HG03378 (cell line): ENCODE measurements at regions not wholly inside any gene's neighbourhood (a gene's known extent, or its start where the extent isn't known, plus 50 kb on each side); places are given as distances from the start of the nearest gene placed in this dataset.
"Not testable (repeated sequence)": the region's sequence is repeated elsewhere in the genome, so short reads cannot be mapped to it uniquely, and the experiment has no call there.

Experiments
- ATAC-seq: cut with Tn5 transposase; IDR thresholded peaks from one replicate; pipeline ENCODE4 v1.9.1; 2021; ENCODE audit warnings: mild to moderate bottlenecking, moderate library complexity; ENCODE audit not compliant: unreplicated experiment

GRCh38 chr13:47892374-47892773 is 108.7 kb downstream of the SUCLA2 start:
- no peak for ATAC-seq

DNA sequence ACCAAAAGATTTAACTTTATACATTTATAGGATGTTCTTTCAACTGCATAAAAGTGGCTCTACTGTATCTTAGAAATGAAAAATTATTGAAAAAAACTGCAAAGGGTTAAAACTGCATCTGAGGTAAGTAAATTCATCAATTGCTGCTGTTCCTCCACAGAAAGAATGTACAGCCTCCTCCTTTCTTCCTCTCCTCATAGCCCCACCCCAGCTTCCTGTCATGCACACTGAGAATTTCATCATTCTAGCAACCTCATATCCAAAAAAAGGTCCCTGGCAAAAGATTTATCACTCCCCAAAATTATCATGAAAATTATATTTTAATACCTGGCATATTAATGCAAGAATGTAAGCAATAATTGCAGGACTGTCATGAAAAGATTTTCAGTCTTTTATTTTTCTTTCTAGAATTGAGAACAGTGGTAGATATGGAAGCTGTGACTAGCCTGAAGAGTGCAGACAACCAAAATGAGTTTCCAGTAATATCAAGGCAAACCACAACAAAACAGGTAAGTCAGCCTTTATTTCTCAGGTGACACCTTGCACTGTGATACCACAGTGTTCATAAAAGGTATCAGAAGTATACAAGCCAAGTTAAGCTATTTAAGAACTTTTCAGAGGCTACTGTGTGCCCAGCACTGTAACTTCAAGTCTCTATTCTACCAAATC is 110.8 kb downstream of the SUCLA2 start:
- ATAC-seq = no peak

DNA sequence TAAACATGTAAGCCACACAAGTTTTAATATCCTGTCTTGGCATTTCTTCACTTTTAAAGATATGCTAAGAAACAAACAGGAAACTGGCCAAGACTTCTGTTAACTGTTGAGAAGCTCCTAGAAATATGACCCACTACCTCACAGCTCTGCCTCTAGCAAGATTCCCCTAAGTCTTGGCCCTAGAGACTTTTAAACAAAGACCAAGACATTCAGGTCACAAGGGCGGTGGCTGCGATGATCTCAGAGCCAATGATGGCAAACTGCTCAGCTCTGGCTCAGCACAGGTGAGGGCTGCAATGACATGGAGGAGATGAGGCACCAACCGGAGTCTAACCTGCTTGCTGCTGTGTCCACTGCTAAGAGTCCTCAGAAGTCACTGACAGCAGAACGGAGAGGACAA is 114.8 kb downstream of the SUCLA2 start:
- no peak for ATAC-seq

- no peak for ATAC-seq
Measured at GRCh38 chr13:47875201-47875600, 125.9 kb downstream of the SUCLA2 start.

DNA sequence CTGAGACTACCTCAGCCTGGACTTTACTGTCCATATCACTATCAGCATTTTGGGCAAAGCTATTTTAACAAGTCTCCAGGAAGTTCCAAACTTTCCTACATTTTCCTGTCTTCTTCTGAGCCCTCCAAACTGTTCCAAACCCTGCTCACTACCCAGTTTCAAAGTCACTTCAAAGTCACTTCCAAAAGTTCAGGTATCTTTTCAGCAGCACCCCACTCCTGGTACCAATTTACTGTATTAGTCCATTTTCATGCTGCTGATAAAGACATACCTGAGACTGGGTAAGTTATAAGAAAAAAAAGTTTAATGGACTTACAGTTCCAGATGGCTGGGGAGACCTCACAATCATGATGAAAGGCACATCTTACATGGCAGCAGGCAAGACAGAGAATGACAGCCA is 127.1 kb downstream of the SUCLA2 start:
- ATAC-seq = not testable (repeated sequence)

DNA sequence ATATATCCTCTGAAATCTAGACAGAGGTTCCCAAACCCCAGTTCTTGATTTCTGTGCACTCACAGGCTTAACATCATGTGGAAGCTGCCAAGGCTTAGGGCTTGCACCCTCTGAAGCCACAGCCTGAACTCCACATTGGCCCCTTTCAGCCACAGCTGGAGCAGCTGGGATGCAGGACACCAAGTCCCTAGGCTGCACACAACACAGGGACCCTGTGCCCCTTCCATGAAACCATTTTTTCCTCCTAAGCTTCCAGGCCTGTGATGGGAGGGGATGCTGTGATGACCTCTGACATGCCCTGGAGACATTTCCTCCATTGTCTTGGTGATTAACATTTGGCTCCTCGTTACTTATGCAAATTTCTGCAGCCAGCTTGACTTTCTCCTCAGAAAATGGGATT is 127.8 kb downstream of the SUCLA2 start:
- ATAC-seq = not testable (repeated sequence)

DNA sequence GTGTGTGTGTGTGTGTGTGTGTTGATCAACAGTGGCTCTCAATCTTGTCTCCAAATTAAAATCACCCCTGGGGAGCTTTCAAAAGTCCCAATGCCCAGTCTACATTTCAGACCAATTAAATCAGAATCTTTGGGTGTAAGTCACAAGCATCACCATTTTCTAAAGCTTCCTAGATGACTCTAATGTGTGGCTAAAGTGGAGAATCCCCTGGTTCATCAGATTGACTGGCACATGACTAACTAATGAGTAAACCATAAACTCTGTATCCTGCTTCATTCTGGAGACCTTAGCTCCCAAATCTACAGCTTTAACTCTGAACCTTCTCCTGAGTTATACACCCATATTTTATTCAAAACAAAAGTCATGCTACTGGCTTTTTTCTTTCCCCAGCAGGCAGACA is 131.3 kb downstream of the SUCLA2 start:
- ATAC-seq = no peak

DNA sequence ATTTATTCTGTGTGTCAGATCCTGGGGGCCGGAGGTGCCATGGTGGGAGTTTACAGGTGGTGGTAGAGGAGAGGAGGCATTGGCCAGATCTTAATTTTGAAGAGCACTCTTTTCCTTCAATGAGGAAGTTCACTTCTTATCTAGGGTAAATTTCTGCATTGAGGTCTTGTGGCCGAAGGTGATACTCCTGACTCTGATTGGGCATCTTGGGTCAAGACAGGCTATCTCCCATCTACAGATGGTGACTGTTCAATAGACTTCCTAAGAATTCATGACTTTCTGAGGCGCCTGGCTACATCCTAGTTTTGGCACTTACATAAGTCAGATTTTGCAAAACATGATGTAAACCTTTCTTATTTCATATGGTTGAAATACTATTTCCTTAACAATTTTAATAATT is 135.2 kb downstream of the SUCLA2 start:
- no peak for ATAC-seq

GRCh38 chr13:47862841-47863240 is 138.2 kb downstream of the SUCLA2 start:
- ATAC-seq = no peak

- ATAC-seq = no peak
Measured at GRCh38 chr13:47859165-47859564, 141.9 kb downstream of the SUCLA2 start.

DNA sequence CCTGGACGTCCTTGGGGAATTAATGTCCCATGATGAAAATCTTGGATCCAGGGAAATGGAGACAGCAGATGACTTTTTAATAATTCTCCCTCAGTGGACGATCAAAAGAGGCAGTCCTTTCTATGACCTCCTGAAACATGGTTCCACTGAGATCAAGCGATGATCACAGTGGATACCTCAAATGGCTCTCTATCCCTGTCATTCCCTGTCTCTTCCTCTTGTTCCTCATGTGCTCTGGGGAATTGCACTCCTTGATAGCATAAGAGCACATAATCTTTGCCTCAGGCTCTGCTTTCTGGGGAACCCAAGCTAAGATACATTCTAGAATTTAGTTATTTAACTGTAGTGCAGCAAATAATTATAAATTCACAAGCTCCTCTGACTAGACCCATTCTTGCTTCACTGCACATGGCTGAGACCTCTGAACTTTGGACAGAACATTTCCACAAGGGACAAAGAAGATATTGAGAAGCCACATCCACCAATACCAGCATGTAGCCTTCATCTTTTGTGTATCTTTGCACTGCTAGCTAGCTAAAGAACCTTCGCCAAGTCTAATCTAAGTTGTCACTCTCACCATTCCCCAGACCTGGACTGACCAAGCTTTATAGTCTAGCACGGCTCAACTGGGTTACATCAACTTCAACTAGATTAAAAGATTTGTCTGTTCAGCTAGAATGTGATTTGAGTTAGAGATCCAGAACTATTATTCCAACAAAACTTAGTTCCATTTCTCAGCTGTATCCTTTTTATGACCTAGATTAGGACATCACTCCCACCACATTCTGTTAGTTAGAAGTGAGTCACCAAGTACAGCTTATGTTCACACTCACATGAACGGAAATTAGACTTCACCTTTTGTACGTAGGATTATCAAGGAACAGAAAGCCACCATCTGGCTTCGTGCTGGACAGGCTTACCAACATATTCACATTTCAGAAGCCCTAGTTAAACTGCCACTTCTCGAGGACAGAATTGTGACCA is 142.7 kb downstream of the SUCLA2 start:
- no peak for ATAC-seq

DNA sequence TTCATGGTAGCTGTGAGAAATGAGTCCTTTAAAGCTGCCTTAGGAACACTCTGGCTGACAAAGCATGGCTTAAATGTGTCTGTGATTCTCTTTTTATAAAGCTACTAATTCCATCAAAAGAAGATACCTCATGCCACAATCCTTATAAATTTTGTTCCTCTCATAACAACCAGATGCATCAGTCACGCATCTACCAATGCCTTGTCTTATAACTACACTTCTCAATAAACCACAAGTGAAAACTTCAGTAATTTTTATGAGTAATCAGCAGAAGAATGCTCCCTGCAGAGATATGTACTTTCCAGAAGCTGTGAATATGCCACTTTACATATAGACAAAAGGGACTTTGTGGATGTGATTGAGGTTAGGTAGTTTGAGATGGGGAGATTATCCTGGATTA is 147.8 kb downstream of the SUCLA2 start:
- no peak for ATAC-seq

DNA sequence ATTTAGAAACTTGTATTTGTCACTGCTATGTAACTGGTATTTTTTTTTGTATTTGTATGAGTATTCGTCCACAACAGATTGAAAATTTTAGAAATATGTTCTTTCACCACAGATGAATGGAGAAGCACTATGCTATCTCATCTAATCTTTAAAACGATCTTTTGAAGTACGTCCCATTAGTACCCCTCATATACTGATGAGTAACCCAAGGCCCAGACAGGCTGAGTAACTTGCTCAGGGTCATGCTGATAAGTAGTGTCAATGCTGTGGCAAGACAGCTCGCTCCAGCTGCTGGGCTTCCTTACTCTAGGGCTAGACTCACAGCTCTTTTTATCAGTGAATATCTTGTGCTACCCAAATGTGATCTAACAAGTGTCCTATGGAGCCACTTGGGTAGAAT is 154.2 kb downstream of the SUCLA2 start:
- ATAC-seq = no peak

GRCh38 chr13:47845981-47846380 is 155.1 kb downstream of the SUCLA2 start:
- no peak for ATAC-seq

- ATAC-seq = peak; percentile 87
Measured at GRCh38 chr13:47843005-47843404, 158.1 kb downstream of the SUCLA2 start.

GRCh38 chr13:47841151-47841550 is 159.9 kb downstream of the SUCLA2 start:
- ATAC-seq = no peak

DNA sequence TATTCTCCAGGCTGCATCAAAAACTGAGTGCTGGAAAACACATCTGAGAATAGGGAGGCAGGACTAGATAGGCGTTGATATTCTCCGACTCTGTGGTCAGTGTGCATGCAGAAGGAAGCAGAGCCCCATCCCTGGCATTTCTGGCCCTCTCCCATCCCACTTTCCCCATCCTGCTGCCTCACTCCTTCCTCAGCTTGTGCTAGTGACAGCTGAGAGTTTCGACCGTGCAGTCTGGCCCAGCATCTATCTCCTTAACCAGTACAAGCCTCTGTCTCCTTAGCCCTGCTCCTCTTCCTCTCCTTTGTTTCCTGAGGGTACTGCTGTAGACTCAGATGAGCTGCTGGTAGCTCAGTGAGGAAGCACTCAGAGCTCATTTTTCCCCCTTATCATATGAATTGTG is 163.2 kb downstream of the SUCLA2 start:
- no peak for ATAC-seq

- ATAC-seq = no peak
Measured at GRCh38 chr13:47837104-47837880, 163.8 kb downstream of the SUCLA2 start.

GRCh38 chr13:47835470-47836228 is 165.4 kb downstream of the SUCLA2 start:
- no peak for ATAC-seq

GRCh38 chr13:47832458-47832972 is 168.6 kb downstream of the SUCLA2 start:
- no peak for ATAC-seq
